Right lobe of liver (tissue), 6 donors: ENCODE measurements at regions not wholly inside any gene's neighbourhood (a gene's known extent, or its start where the extent isn't known, plus 50 kb on each side); places are given as distances from the start of the nearest gene placed in this dataset.
"Not testable (repeated sequence)": the region's sequence is repeated elsewhere in the genome, so short reads cannot be mapped to it uniquely, and the experiment has no call there.

Experiments
- ATAC-seq, 4 donors: fragments of 200-7000 bp; cut with Tn5 transposase; one replicate each; pipeline ENCODE4 v1.9.1; 2020; ENCODE audit warnings: mild to moderate bottlenecking in 4 of 4, moderate library complexity in 4 of 4
- DNase-seq, 3 donors: peaks; one replicate each; pipeline ENCODE4 v3.0.0-alpha.2; 2020
- H3K27ac ChIP-seq, 3 donors: fragments of 200-600 bp; one replicate each; pipeline ENCODE4 v1.8.0; 2022
- H3K27me3 ChIP-seq, 2 donors: fragments of 200-600 bp; one replicate each; pipeline ENCODE4 v1.8.0; 2022
- H3K36me3 ChIP-seq, 4 donors: fragments of 200-600 bp; sonication (generic) in 1 of 4; one replicate each; pipeline versions ENCODE4 v1.5.1 to v1.8.0; 2017 to 2022; ENCODE audit warnings: control low read depth in 1 of 4
- H3K4me1 ChIP-seq, 4 donors: fragments of 200-600 bp; sonication (generic) in 1 of 4; one replicate each; pipeline versions ENCODE4 v1.5.1 to v1.8.0; 2017 to 2022; ENCODE audit warnings: control low read depth in 1 of 4
- H3K4me3 ChIP-seq, 3 donors: fragments of 200-600 bp; one replicate each; pipeline ENCODE4 v1.8.0; 2022
- H3K9me3 ChIP-seq, 4 donors: fragments of 200-600 bp; sonication (generic) in 1 of 4; one replicate each; pipeline versions ENCODE4 v1.5.1 to v1.8.0; 2017 to 2022; ENCODE audit warnings: control low read depth in 1 of 4
- POLR2A ChIP-seq: fragments of 450-650 bp; IDR thresholded peaks from one replicate; pipeline ENCODE4 v1.6.1; 2017; ENCODE audit warnings: antibody characterized with exemption, mild to moderate bottlenecking
- WGBS: methylation state at CpG from one replicate; pipeline ENCODE4 v1.1.6; 2018; ENCODE audit warnings: low coverage, low lambda C conversion rate; ENCODE audit not compliant: insufficient coverage; ENCODE audit errors: missing lambda C conversion rate; 5-methylcytosine and 5-hydroxymethylcytosine counted together
- intact Hi-C, 2 donors: fragments of 100-400 bp; cut with DNase I; formaldehyde crosslinking; loops; one replicate each; pipeline versions ENCODE4 v1.11.2 to v1.14.1; 2022
- TF ChIP-seq, protein P1 (sequence below), 4 donors: fragments of 200-600 bp in 3 of 4; fragments of 450-650 bp in 1 of 4; IDR thresholded peaks; one replicate each; pipeline versions ENCODE4 v1.5.1 to v1.8.0; 2016 to 2022; ENCODE audit warnings: antibody characterized with exemption in 4 of 4, mild to moderate bottlenecking in 2 of 4
- donor health status: DM: no; HTN: yes; CAD: no.
- donor health status: DM: no; HTN: no; CAD: no.
- donor health status: DM: no; HTN: no; CAD: no.
- donor health status: DM: no; HTN: yes; CAD: no.
- donor health status: DM: no; HTN: yes; CAD: no.

DNA sequence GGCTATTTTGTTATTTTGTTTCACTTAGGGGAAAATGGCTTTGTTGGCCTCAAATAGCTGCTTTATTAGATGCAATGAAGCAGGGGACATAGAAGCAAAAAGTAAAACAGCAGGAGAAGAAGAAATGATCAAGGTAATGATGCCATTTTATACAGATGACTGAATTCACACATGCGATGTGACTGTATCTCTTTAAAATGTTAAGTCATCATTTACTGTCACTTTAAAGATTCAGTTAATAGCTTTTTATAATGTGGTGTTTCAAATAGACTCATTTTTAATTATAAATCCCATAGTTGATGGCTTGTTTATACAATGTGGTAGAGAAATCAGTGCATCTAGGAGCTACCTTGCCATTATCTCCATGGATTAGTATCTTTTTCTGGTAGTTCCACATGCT, 863.9 kb upstream of the DEFB115 start:
- H3K4me3 ChIP-seq, DNase-seq, H3K27me3 ChIP-seq, H3K9me3 ChIP-seq, ATAC-seq, H3K36me3 ChIP-seq, intact Hi-C loops, H3K4me1 ChIP-seq, H3K27ac ChIP-seq: not testable (repeated sequence)
- WGBS = 94% methylated on average over 1 of the region's 1 CpG

DNA sequence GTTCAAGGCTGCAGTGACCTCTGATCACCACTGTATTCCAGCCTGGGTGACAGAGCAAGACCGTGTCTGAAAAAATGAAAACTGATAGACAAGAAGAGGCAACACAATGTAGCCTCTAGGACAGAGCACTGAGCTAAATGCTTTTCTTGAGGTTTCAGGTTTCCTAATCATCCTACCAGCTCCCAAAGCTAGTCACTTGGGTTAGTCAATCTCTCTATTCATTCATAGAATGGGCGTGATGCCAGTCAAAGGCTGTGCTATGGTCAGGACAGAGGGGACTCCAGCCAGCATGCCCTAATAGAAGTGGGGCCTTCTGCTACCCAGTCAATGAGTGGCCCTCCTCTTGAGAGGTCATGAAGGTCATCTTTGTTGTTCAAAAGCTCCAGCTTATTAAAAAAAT, 860.4 kb upstream of the DEFB115 start:
- intact Hi-C loops, H3K4me3 ChIP-seq, H3K36me3 ChIP-seq, DNase-seq, H3K4me1 ChIP-seq, H3K27ac ChIP-seq, H3K9me3 ChIP-seq, ATAC-seq, H3K27me3 ChIP-seq: not testable (repeated sequence)
- WGBS = 63% methylated on average over 1 of the region's 2 CpGs

DNA sequence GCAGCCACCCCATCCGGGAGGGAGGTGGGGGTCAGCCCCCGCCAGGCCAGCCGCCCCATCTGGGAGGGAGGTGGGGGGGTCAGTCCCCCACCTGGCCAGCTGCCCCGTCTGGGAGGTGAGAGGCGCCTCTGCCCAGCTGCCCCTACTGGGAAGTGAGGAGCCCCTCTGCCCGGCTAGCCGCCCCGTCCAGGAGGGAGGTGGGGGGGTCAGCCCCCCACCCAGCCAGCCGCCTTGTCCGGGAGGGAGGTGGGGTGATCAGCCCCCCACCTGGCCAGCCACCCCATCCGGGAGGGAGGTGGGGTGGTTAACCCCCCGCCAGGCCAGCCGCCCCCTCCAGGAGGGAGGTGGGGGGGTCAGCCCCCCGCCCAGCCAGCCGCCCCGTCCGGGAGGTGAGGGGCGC, 852.4 kb upstream of the DEFB115 start:
- H3K36me3 ChIP-seq, ATAC-seq, H3K27me3 ChIP-seq, H3K4me3 ChIP-seq, DNase-seq, intact Hi-C loops, H3K4me1 ChIP-seq, H3K27ac ChIP-seq, H3K9me3 ChIP-seq: not testable (repeated sequence)
- WGBS = no CpG with 5 or more reads among the region's 18 CpGs

DNA sequence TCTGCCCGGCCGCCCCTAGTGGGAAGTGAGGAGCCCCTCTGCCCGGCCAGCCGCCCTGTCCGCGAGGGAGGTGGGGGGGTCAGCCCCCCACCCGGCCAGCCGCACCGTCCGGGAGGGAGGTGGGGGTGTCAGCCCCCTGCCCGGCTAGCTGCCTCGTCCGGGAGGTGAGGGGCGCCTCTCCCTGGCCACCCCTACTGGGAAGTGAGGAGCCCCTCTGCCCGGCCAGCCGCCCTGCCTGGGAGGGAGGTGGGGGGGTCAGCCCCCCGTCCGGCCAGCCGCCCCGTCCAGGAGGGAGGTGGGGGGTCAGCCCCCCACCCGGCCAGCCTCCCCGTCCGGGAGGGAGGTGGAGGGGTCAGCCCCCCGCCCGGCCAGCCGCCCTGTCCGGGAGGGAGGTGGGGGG, 851.9 kb upstream of the DEFB115 start:
- H3K27me3 ChIP-seq, intact Hi-C loops, ATAC-seq, H3K36me3 ChIP-seq, H3K9me3 ChIP-seq, DNase-seq, H3K27ac ChIP-seq, H3K4me3 ChIP-seq, H3K4me1 ChIP-seq: not testable (repeated sequence)
- 93% methylated on average over 5 of the region's 27 CpGs for WGBS

- H3K9me3 ChIP-seq, H3K27me3 ChIP-seq, H3K4me1 ChIP-seq, intact Hi-C loops, H3K27ac ChIP-seq, ATAC-seq, H3K36me3 ChIP-seq, DNase-seq, H3K4me3 ChIP-seq: not testable (repeated sequence)
- 0% methylated on average over 1 of the region's 1 CpG for WGBS
These were observed 851.1 kb upstream of the DEFB115 start for GRCh38 chr20:30406370-30406769.

DNA sequence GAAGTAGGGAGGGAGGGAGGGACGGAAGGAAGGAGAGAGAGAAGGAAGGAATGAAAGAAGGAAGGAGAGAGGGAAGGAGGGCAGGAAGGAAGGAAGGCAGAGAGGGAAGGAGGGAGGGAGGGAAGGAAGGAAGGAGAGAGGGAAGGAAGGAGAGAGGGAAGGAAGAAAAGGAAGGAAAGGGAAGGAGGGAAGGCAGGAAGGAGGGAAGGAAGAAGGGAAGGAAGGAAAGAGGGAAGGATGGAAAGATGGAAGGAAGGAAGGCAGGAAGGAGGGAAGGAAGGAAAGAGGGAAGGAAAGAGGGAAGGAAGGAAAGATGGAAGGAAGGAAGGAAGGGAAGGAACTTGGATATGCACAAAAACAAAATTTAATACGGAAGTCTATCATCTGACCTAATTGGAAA, 844.5 kb upstream of the DEFB115 start:
- Histone ChIP-seq H3K27ac (no peak overlapping the region), H3K27me3 (no peaks in the 10 kb centered on the region), H3K36me3 (no peaks in the 10 kb centered on the region), H3K9me3 (no peaks in the 10 kb centered on the region), H3K4me1 (no peaks in the 10 kb centered on the region), H3K4me3 (no peak overlapping the region)
- ATAC-seq (no peak), DNase-seq (no peak)
- intact Hi-C loops = no loop called here
- TF ChIP-seq POLR2A = no peak
- TF ChIP-seq, protein P1, sequence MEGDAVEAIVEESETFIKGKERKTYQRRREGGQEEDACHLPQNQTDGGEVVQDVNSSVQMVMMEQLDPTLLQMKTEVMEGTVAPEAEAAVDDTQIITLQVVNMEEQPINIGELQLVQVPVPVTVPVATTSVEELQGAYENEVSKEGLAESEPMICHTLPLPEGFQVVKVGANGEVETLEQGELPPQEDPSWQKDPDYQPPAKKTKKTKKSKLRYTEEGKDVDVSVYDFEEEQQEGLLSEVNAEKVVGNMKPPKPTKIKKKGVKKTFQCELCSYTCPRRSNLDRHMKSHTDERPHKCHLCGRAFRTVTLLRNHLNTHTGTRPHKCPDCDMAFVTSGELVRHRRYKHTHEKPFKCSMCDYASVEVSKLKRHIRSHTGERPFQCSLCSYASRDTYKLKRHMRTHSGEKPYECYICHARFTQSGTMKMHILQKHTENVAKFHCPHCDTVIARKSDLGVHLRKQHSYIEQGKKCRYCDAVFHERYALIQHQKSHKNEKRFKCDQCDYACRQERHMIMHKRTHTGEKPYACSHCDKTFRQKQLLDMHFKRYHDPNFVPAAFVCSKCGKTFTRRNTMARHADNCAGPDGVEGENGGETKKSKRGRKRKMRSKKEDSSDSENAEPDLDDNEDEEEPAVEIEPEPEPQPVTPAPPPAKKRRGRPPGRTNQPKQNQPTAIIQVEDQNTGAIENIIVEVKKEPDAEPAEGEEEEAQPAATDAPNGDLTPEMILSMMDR (IDR thresholded peaks at IDR 0.05) = no peak
- 0% methylated on average over 1 of the region's 2 CpGs for WGBS

- DNase-seq, H3K4me3 ChIP-seq, ATAC-seq, H3K27ac ChIP-seq, H3K9me3 ChIP-seq, H3K4me1 ChIP-seq, H3K36me3 ChIP-seq, intact Hi-C loops, H3K27me3 ChIP-seq: not testable (repeated sequence)
- WGBS = 29% methylated on average over 4 of the region's 4 CpGs
These were observed 840.1 kb upstream of the DEFB115 start for GRCh38 chr20:30417387-30417786.

GRCh38 chr20:30418378-30418777, 839.1 kb upstream of the DEFB115 start:
- WGBS = 56% methylated on average over 4 of the region's 4 CpGs
- H3K4me1 ChIP-seq, H3K9me3 ChIP-seq, H3K27ac ChIP-seq, ATAC-seq, H3K4me3 ChIP-seq, H3K36me3 ChIP-seq, H3K27me3 ChIP-seq, intact Hi-C loops, DNase-seq: not testable (repeated sequence)
